PC-9 (cell line): ENCODE measurements at regions not wholly inside any gene's neighbourhood (a gene's known extent, or its start where the extent isn't known, plus 50 kb on each side); places are given as distances from the start of the nearest gene placed in this dataset.

Experiments used
- BruUV-seq: library from RNA; stranded (reverse); fragments of 400-500 nt; replicated peaks from 2 replicates; lab custom pipeline; 2021; lab: Mats Ljungman, UMichigan
- CTCF ChIA-PET: fragments of 300-600 bp; sonication (Branson Sonifier 250); formaldehyde crosslinking; loops from one replicate; lab custom pipeline; 2022; ENCODE audit warnings: antibody characterized with exemption; lab: Charles Lee
- POLR2A ChIA-PET: fragments of 300-600 bp; sonication (Branson Sonifier 250); formaldehyde crosslinking; loops from one replicate; lab custom pipeline; 2022; ENCODE audit warnings: antibody characterized with exemption; ENCODE audit not compliant: unreplicated experiment; lab: Charles Lee
- DNase-seq, 2 experiments: peaks; one replicate each; pipeline versions ENCODE4 v3.0.0 to v3.0.0-alpha.2; 2015 to 2022; ENCODE audit warnings: mixed read lengths in 1 of 2
- H2AFZ ChIP-seq: fragments of 200-600 bp; sonication (generic); 2 replicates; pipeline ENCODE4 v1.8.1; 2017; ENCODE audit warnings: antibody characterized with exemption
- H3F3A ChIP-seq: fragments of 200-600 bp; sonication (generic); 2 replicates; pipeline ENCODE4 v1.8.1; 2017; ENCODE audit warnings: antibody characterized with exemption, mild to moderate bottlenecking, low read depth; ENCODE audit not compliant: insufficient read depth
- H3K27ac ChIP-seq: fragments of 200-600 bp; sonication (generic); 2 replicates; pipeline ENCODE4 v1.6.1; 2016; ENCODE audit warnings: mixed run types
- H3K27me3 ChIP-seq: fragments of 200-600 bp; sonication (generic); 2 replicates; pipeline ENCODE4 v1.6.1; 2016; ENCODE audit warnings: low read depth, mixed run types; ENCODE audit not compliant: insufficient read depth
- H3K36me3 ChIP-seq: fragments of 200-600 bp; sonication (generic); 2 replicates; pipeline ENCODE4 v1.6.1; 2016; ENCODE audit warnings: low read depth, mixed run types
- H3K4me1 ChIP-seq: fragments of 200-600 bp; sonication (generic); replicated peaks from 2 replicates; pipeline ENCODE4 v1.6.1; 2016; ENCODE audit warnings: mixed run types; ENCODE audit not compliant: insufficient read depth
- H3K4me2 ChIP-seq: fragments of 200-600 bp; sonication (generic); 2 replicates; pipeline ENCODE4 v1.6.1; 2017; ENCODE audit warnings: mixed run types
- H3K4me3 ChIP-seq: fragments of 200-600 bp; sonication (generic); 2 replicates; pipeline ENCODE4 v1.6.1; 2016; ENCODE audit warnings: mixed run types
- H3K79me2 ChIP-seq: fragments of 200-600 bp; sonication (generic); 2 replicates; pipeline ENCODE4 v1.6.1; 2017; ENCODE audit warnings: low read depth, mixed run types
- H3K9me2 ChIP-seq: fragments of 200-600 bp; sonication (generic); 2 replicates; pipeline ENCODE4 v1.8.1; 2017; ENCODE audit warnings: mild to moderate bottlenecking; ENCODE audit not compliant: insufficient read depth
- H3K9me3 ChIP-seq: fragments of 200-600 bp; sonication (generic); 2 replicates; pipeline ENCODE4 v1.8.1; 2016; ENCODE audit warnings: low read depth; ENCODE audit not compliant: insufficient read depth
- H4K20me1 ChIP-seq: fragments of 200-600 bp; sonication (generic); 2 replicates; pipeline ENCODE4 v1.8.1; 2017; ENCODE audit not compliant: insufficient read depth
- CTCF ChIP-seq: fragments of 200-600 bp; sonication (generic); conservative IDR thresholded peaks from 2 replicates; pipeline ENCODE4 v1.6.1; 2017; ENCODE audit warnings: mixed run types, antibody characterized with exemption, mild to moderate bottlenecking, moderate library complexity
- EZH2 ChIP-seq: fragments of 200-600 bp; sonication (generic); IDR thresholded peaks from 2 replicates; pipeline ENCODE4 v1.8.0; 2017; ENCODE audit warnings: antibody characterized with exemption, low read depth
- intact Hi-C: fragments of 100-400 bp; cut with micrococcal nuclease; formaldehyde crosslinking; loops from one replicate; pipeline ENCODE4 v1.10.0; 2022; ENCODE audit not compliant: unreplicated experiment

- Histone ChIP-seq H3K4me2 (no peak overlapping the region), H3K4me3 (no peak overlapping the region), H3F3A (no peaks in the 10 kb centered on the region), H2AFZ (no peak overlapping the region), H3K27me3 (no peaks in the 10 kb centered on the region), H4K20me1 (no peaks in the 10 kb centered on the region), H3K9me2 (no peaks in the 10 kb centered on the region), H3K79me2 (no peaks in the 10 kb centered on the region), H3K9me3 (no peaks in the 10 kb centered on the region), H3K36me3 (no peaks in the 10 kb centered on the region), H3K27ac (no peak overlapping the region), H3K4me1 (no peaks in the 10 kb centered on the region)
- TF ChIP-seq CTCF (no peak), EZH2 (no peak)
- ChIA-PET POLR2A (no interaction called here), CTCF (no interaction called here)
- BruUV-seq: no TSS peak
- DNase-seq: no peak
- intact Hi-C loops: no loop called here
These were observed 546.0 kb upstream of the PCDH9 start for GRCh38 chr13:67776151-67776550.

GRCh38 chr13:67775359-67775758, 545.2 kb upstream of the PCDH9 start:
- no peaks in the 10 kb centered on the region for H3K4me1 ChIP-seq
- no peaks in the 10 kb centered on the region for H3K36me3 ChIP-seq
- no peaks in the 10 kb centered on the region for H3K9me2 ChIP-seq
- H2AFZ ChIP-seq: no peak overlapping the region
- no peak overlapping the region for H3K27ac ChIP-seq
- CTCF ChIA-PET: no interaction called here
- no TSS peak for BruUV-seq
- DNase-seq: no peak
- no peak overlapping the region for H3K4me3 ChIP-seq
- H4K20me1 ChIP-seq: no peaks in the 10 kb centered on the region
- no peaks in the 10 kb centered on the region for H3K79me2 ChIP-seq
- intact Hi-C loops: no loop called here
- H3K9me3 ChIP-seq: no peaks in the 10 kb centered on the region
- TF ChIP-seq CTCF: no peak
- no peak for TF ChIP-seq EZH2
- no peaks in the 10 kb centered on the region for H3K27me3 ChIP-seq
- no peaks in the 10 kb centered on the region for H3F3A ChIP-seq
- H3K4me2 ChIP-seq: no peak overlapping the region
- POLR2A ChIA-PET: no interaction called here

- POLR2A ChIA-PET: interaction anchor here (0.6 kb wide), 1 partner anchor 100 kb away, joined by 7 read pairs; no protein-coding TSS in a partner anchor
- Histone ChIP-seq H3K79me2 (no peaks in the 10 kb centered on the region), H3K9me3 (no peaks in the 10 kb centered on the region), H3K4me2 (no peak overlapping the region), H3K4me3 (no peak overlapping the region), H2AFZ (no peak overlapping the region), H3F3A (no peaks in the 10 kb centered on the region), H3K36me3 (no peaks in the 10 kb centered on the region), H3K9me2 (no peaks in the 10 kb centered on the region), H3K27ac (no peak overlapping the region), H3K27me3 (no peaks in the 10 kb centered on the region), H3K4me1 (no peaks in the 10 kb centered on the region), H4K20me1 (no peaks in the 10 kb centered on the region)
- no TSS peak for BruUV-seq
- CTCF ChIA-PET: no interaction called here
- TF ChIP-seq CTCF: no peak
- no peak for TF ChIP-seq EZH2
- no peak for DNase-seq
- intact Hi-C loops: no loop called here
These were observed 542.8 kb upstream of the PCDH9 start for GRCh38 chr13:67772807-67773453.
